Tibial artery (tissue), 4 donors: ENCODE measurements at regions not wholly inside any gene's neighbourhood (a gene's known extent, or its start where the extent isn't known, plus 50 kb on each side); places are given as distances from the start of the nearest gene placed in this dataset.

Source experiments
- DNase-seq, 2 donors: peaks; one replicate each; pipeline ENCODE4 v3.0.0-alpha.2; 2019
- H3K27ac ChIP-seq, 2 donors: fragments of 200-600 bp; sonication (generic) in 1 of 2; 1 replicate in 1 of 2; 2 replicates in 1 of 2; pipeline ENCODE4 v1.5.1; 2018 to 2019; ENCODE audit warnings: mild to moderate bottlenecking in 1 of 2
- H3K27me3 ChIP-seq, 2 donors: fragments of 200-600 bp; sonication (generic) in 1 of 2; one replicate each; pipeline versions ENCODE4 v1.5.1 to v1.6.0; 2016 to 2019
- H3K36me3 ChIP-seq, 3 donors: fragments of 200-600 bp; sonication (generic) in 2 of 3; one replicate each; pipeline ENCODE4 v1.5.1; 2016 to 2019; ENCODE audit warnings: mild to moderate bottlenecking in 2 of 3
- H3K4me1 ChIP-seq, 4 donors: fragments of 200-600 bp; sonication (generic) in 2 of 4; 1 replicate in 3 of 4; 2 replicates in 1 of 4; pipeline ENCODE4 v1.5.1; 2016 to 2019
- H3K4me3 ChIP-seq, 2 donors: fragments of 200-600 bp; sonication (generic) in 1 of 2; 1 replicate in 1 of 2; 2 replicates in 1 of 2; pipeline ENCODE4 v1.5.1; 2018 to 2019; ENCODE audit warnings: mild to moderate bottlenecking in 2 of 2
- H3K9me3 ChIP-seq, 3 donors: fragments of 200-600 bp; sonication (generic) in 1 of 3; one replicate each; pipeline ENCODE4 v1.5.1; 2016 to 2019
- intact Hi-C: fragments of 100-400 bp; cut with DNase I; formaldehyde crosslinking; loops from one replicate; pipeline ENCODE4 v1.15.0; 2023; ENCODE audit warnings: low total_unique reads
- TF ChIP-seq, protein P1 (sequence below), 2 experiments: fragments of 200-600 bp in 1 of 2; fragments of 450-650 bp in 1 of 2; IDR thresholded peaks; one replicate each; pipeline ENCODE4 v1.5.1; 2017 to 2019; ENCODE audit warnings: antibody characterized with exemption in 2 of 2, mild to moderate bottlenecking in 1 of 2, moderate library complexity in 1 of 2

DNA sequence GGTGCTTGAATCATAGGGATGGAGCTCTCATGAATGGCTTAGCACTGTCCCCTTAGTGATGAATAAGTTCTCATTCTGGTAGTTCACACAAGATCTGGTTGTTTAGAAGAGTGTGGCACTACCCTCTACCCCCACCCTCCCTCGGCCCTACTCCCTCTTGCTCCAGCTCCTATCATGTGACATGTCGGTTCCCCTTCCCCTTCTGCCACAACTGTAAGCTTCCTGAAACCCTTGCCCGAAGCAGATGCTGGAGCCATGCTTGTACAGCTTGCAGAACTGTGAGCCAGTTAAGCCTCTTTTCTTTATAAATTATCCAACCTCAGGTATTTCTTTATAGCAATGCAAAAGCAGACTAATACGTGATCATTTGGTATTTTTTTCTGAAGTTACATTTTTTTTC, 1012.6 kb downstream of the BCL11A start:
- Histone ChIP-seq H3K27ac (no peak overlapping the region), H3K9me3 (no peaks in the 10 kb centered on the region), H3K36me3 (no peaks in the 10 kb centered on the region), H3K4me1 (no peaks in the 10 kb centered on the region), H3K27me3 (no peaks in the 10 kb centered on the region), H3K4me3 (no peak overlapping the region)
- TF ChIP-seq, protein P1, sequence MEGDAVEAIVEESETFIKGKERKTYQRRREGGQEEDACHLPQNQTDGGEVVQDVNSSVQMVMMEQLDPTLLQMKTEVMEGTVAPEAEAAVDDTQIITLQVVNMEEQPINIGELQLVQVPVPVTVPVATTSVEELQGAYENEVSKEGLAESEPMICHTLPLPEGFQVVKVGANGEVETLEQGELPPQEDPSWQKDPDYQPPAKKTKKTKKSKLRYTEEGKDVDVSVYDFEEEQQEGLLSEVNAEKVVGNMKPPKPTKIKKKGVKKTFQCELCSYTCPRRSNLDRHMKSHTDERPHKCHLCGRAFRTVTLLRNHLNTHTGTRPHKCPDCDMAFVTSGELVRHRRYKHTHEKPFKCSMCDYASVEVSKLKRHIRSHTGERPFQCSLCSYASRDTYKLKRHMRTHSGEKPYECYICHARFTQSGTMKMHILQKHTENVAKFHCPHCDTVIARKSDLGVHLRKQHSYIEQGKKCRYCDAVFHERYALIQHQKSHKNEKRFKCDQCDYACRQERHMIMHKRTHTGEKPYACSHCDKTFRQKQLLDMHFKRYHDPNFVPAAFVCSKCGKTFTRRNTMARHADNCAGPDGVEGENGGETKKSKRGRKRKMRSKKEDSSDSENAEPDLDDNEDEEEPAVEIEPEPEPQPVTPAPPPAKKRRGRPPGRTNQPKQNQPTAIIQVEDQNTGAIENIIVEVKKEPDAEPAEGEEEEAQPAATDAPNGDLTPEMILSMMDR (IDR thresholded peaks at IDR 0.05), result no peak
- no peak for DNase-seq
- intact Hi-C loops, result no loop called here

DNA sequence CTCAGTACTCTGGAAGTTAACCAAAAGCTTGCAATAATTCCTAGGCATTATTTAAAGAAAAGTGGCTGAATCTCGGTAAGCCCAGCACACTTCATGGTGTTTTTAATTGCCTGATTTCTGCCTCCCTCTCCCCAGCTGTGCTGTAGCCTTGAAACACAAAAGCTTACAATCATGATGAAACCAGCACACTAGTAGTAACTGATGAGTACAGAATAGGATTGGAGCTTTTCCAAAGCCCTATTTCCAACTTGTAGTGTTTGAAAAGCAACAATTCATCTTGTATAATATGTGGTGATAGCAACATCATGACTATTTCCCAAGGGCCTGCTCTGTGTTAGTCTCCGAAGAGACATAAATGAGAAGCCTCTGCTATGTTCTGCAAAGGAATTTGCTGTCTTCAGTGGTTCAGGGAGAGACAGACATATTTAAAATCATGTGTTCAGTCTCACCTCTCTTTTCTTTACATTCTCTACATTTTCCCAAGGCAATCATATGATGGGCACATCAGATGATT, 1015.0 kb downstream of the BCL11A start:
- Histone ChIP-seq H3K9me3 (no peaks in the 10 kb centered on the region), H3K27me3 (no peaks in the 10 kb centered on the region), H3K36me3 (no peaks in the 10 kb centered on the region), H3K4me1 (no peaks in the 10 kb centered on the region), H3K4me3 (no peak overlapping the region), H3K27ac (no peak overlapping the region)
- intact Hi-C loops, result no loop called here
- DNase-seq, result no peak
- TF ChIP-seq, protein P1 (IDR thresholded peaks at IDR 0.05), result no peak

DNA sequence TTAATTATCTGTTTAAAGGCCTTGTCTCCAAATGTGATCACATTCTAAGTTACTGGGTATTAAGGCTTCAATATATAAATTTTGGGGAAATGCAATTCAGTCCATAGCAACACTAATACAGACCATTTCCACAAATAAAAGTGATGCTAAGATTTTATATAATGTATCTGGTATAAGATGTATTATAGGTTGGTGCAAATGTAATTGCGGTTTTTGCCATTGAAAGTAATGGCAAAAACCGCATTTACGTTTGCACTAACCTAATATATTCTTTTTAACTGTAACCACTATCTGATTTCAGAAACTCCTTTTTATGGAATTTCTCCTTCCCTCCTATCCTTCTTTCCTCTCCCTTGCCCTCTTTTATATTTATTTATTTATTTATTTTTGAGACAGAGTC, 1020.6 kb downstream of the BCL11A start:
- TF ChIP-seq, protein P1 (IDR thresholded peaks at IDR 0.05), result no peak
- intact Hi-C loops, result no loop called here
- no peak overlapping the region for H3K4me3 ChIP-seq

DNA sequence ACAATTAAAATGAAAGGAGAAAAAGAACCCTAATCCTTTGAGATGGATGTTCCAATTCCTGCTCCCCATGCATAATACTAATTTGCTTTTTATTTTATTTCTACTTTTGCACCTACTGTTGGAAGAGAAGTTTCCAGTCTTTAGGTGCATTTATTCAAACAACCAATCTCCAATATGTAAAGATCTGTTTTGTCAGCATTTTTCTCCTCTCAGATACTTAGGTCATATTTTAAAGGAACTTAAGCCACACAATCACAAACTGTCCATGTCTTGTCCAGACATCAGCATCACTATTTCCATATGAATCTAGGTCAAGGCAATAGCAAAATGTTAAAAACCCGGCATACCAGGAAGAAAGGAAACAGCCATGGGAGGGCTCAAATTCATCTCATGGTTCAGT, 1023.2 kb downstream of the BCL11A start:
- no peak overlapping the region for H3K4me3 ChIP-seq
- no peaks in the 10 kb centered on the region for H3K36me3 ChIP-seq
- DNase-seq, result no peak
- H3K9me3 ChIP-seq, result no peaks in the 10 kb centered on the region
- H3K27me3 ChIP-seq, result no peaks in the 10 kb centered on the region
- H3K4me1 ChIP-seq, result no peaks in the 10 kb centered on the region
- TF ChIP-seq, protein P1 (IDR thresholded peaks at IDR 0.05), result no peak
- H3K27ac ChIP-seq, result no peak overlapping the region
- intact Hi-C loops, result no loop called here

More for the DNA sequence above, 1020.6 kb downstream of the BCL11A start:
- Histone ChIP-seq H3K9me3 (no peaks in the 10 kb centered on the region), H3K36me3 (no peaks in the 10 kb centered on the region), H3K27me3 (no peaks in the 10 kb centered on the region), H3K4me1 (no peaks in the 10 kb centered on the region), H3K27ac (no peak overlapping the region)
- no peak for DNase-seq

DNA sequence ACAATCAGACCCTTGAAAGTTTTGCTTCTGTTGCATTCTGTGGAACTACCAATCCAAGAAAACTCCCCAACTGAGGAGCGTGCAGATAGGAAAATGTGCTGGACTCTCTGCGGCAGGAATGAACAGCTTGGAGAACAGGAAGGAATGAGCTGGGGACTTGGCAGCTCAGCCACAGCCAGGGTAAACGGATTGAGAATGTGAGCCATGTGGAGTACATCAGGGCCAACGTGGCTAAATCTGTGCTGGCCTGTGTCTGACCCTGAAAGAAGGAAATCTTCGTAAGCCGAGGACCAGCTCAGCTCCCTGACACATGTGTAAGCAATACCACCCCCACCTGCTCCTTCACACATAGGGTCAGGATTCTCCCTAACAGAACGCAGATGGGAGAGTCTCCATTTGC, 1023.7 kb downstream of the BCL11A start:
- Histone ChIP-seq H3K27ac (no peak overlapping the region), H3K4me3 (no peak overlapping the region), H3K4me1 (no peaks in the 10 kb centered on the region), H3K9me3 (no peaks in the 10 kb centered on the region), H3K36me3 (no peaks in the 10 kb centered on the region), H3K27me3 (no peaks in the 10 kb centered on the region)
- no peak for DNase-seq
- TF ChIP-seq, protein P1 (IDR thresholded peaks at IDR 0.05), result no peak
- intact Hi-C loops, result loop anchor here (10.0 kb wide), 1 partner anchor 1435 kb away; no protein-coding TSS in a partner anchor

DNA sequence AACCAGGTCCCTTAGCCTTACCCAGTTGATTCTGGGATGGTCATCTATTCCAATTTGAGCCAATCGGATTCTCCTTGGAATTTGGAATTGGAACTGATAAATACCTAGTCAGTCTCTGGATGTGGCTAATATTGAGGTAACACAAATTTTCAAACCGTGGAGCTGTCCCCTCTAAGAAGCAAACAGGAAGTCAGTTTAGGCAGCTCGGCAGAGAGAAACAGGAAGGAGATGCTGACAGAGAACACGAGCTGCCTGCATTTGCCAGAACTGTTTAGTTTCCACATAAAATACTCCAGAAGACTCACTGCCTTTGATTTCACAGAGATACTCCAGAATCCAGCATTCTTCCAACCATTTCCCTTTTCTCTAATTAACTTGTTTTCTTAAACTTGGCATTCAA, 1024.9 kb downstream of the BCL11A start:
- Histone ChIP-seq H3K4me3 (no peak overlapping the region), H3K27ac (no peak overlapping the region), H3K9me3 (no peaks in the 10 kb centered on the region), H3K4me1 (no peaks in the 10 kb centered on the region), H3K27me3 (no peaks in the 10 kb centered on the region), H3K36me3 (no peaks in the 10 kb centered on the region)
- TF ChIP-seq, protein P1 (IDR thresholded peaks at IDR 0.05), result no peak
- intact Hi-C loops, result loop anchor here (10.0 kb wide), 1 partner anchor 1436 kb away; no protein-coding TSS in a partner anchor
- DNase-seq, result no peak
